NT2/D1 (cell line): ENCODE measurements at regions not wholly inside any gene's neighbourhood (a gene's known extent, or its start where the extent isn't known, plus 50 kb on each side); places are given as distances from the start of the nearest gene placed in this dataset.

ENCODE experiments used
- DNase-seq: peaks from one replicate; pipeline ENCODE4 v3.0.0-alpha.2; 2011; ENCODE audit warnings: low read depth, low spot score
- H3K27me3 ChIP-seq: 2 replicates; pipeline ENCODE4 v1.6.0; 2011; ENCODE audit warnings: mild to moderate bottlenecking; ENCODE audit not compliant: insufficient read length, insufficient read depth
- H3K36me3 ChIP-seq: 2 replicates; pipeline ENCODE4 v1.6.1; 2011; ENCODE audit warnings: mild to moderate bottlenecking, low read length, mixed read lengths; ENCODE audit not compliant: insufficient read depth, insufficient read length
- H3K4me1 ChIP-seq: 2 replicates; pipeline ENCODE4 v1.5.1; 2011; ENCODE audit not compliant: insufficient read depth, insufficient read length
- H3K4me3 ChIP-seq: 2 replicates; pipeline ENCODE4 v1.5.1; 2011; ENCODE audit warnings: low read depth; ENCODE audit not compliant: insufficient read length
- H3K9ac ChIP-seq: 2 replicates; pipeline ENCODE4 v1.6.0; 2011; ENCODE audit warnings: low read depth; ENCODE audit not compliant: insufficient read length
- H3K9me3 ChIP-seq: 2 replicates; pipeline ENCODE4 v1.5.1; 2011; ENCODE audit warnings: mild to moderate bottlenecking, low read length; ENCODE audit not compliant: insufficient read depth
- SUZ12 ChIP-seq: IDR thresholded peaks from 2 replicates; pipeline ENCODE4 v1.6.1; 2011; ENCODE audit not compliant: insufficient read length, insufficient read depth; ENCODE audit errors: extremely low read depth
- YY1 ChIP-seq: IDR thresholded peaks from 2 replicates; pipeline ENCODE4 v1.6.1; 2011; ENCODE audit not compliant: insufficient read length, insufficient read depth
- ZNF274 ChIP-seq: IDR thresholded peaks from 2 replicates; pipeline ENCODE4 v1.6.1; 2011; ENCODE audit warnings: mild to moderate bottlenecking, low read depth, low read length

GRCh38 chr12:24407884-24408283 is 458.4 kb upstream of the SOX5 start:
- TF ChIP-seq SUZ12 (no peak), ZNF274 (no peak), YY1 (no peak)
- H3K4me1 ChIP-seq = no peaks in the 10 kb centered on the region

DNA sequence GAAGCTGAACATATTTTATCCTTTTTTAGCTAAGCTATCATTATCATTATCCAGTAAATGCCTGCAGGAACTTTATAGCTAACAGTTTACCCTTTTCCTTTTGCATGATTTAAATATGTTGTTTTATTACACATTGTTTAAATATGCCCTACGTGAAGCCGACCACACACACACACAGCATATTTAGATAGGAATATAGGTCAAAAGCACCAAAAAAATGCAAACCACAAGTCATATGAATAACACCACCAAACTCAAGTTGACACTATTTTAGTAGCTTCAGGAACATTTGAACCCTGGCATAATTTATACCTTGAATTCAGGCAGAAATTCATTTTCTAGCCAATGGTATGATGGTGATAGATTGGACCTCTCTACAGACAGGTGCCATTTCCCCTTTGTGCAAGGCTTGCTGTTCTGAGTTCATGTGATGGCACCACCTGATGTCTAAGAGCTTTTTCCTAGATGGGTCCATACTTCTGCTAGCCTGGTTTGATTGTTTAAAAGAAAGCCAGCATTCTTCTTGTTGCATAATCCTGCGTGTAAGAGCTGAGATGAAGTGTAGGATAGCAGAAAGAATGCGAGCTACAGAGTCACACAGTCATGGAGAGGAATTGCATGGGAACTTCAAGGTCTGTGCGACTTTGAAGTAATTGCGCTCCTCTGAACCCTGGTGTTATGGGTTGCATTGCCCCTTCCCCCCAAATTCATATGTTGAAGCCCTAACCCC is 454.8 kb upstream of the SOX5 start:
- Histone ChIP-seq H3K9me3 (no peaks in the 10 kb centered on the region), H3K36me3 (no peaks in the 10 kb centered on the region), H3K27me3 (no peaks in the 10 kb centered on the region), H3K4me3 (no peak overlapping the region), H3K4me1 (no peaks in the 10 kb centered on the region), H3K9ac (no peak overlapping the region)
- no peak for TF ChIP-seq YY1
- no peak for TF ChIP-seq ZNF274
- TF ChIP-seq SUZ12 = no peak
- no peak for DNase-seq

More at GRCh38 chr12:24407884-24408283, 458.4 kb upstream of the SOX5 start:
- Histone ChIP-seq H3K4me3 (no peak overlapping the region), H3K9ac (no peak overlapping the region), H3K27me3 (no peaks in the 10 kb centered on the region), H3K36me3 (no peaks in the 10 kb centered on the region), H3K9me3 (no peaks in the 10 kb centered on the region)
- DNase-seq = no peak

DNA sequence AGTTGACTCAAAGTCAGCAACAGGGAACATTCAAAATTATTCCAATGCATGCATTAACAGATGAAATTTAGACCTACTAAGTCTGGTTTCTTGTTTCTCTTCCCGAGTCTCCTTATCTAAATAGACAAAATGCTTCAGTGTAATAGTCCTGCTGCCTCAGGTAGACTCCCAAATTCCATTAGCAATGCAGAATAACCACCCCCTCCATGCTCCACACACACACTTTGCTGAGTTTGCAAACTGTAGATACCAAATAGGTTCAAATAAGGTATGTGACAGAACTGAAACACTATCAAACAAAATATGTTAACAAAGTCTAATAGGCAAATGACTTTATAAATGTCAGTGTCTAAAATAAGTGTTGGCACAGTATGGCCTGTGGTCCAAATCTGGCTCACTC is 451.1 kb upstream of the SOX5 start:
- H3K27me3 ChIP-seq = no peaks in the 10 kb centered on the region
- TF ChIP-seq YY1 (no peak), ZNF274 (no peak), SUZ12 (no peak)
- DNase-seq = no peak
- H3K9ac ChIP-seq = no peak overlapping the region
- no peaks in the 10 kb centered on the region for H3K9me3 ChIP-seq
- no peaks in the 10 kb centered on the region for H3K4me1 ChIP-seq
- no peak overlapping the region for H3K4me3 ChIP-seq
- no peaks in the 10 kb centered on the region for H3K36me3 ChIP-seq

GRCh38 chr12:24398605-24399004 is 449.1 kb upstream of the SOX5 start:
- Histone ChIP-seq H3K4me1 (no peaks in the 10 kb centered on the region), H3K27me3 (no peaks in the 10 kb centered on the region), H3K9me3 (no peaks in the 10 kb centered on the region), H3K9ac (no peak overlapping the region), H3K4me3 (no peak overlapping the region), H3K36me3 (no peaks in the 10 kb centered on the region)
- TF ChIP-seq ZNF274 (no peak), YY1 (no peak), SUZ12 (no peak)
- no peak for DNase-seq

DNA sequence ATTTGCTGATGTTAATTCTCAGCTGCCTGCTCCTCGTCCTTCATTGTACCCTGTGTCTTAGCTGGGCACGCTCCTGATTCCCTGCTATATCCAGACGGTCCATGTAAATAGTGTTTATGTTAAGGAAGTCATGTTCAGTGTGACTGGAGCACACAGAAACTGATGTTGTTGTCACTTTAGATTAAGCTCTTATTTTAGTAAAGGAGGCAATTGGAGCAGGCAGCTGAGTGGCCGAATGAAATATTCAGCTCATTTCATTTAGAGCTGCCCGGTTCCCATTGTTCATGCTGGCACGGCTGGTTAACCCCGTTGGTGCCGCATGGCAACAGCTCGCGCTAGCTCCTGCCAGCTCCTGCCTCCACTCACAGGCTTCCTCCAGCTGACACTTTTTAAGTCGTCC is 446.8 kb upstream of the SOX5 start:
- TF ChIP-seq YY1 (no peak), ZNF274 (no peak), SUZ12 (no peak)
- Histone ChIP-seq H3K9me3 (no peaks in the 10 kb centered on the region; the same call in 1 of the 2 replicates), H3K36me3 (no peaks in the 10 kb centered on the region), H3K9ac (no peak overlapping the region), H3K4me3 (no peak overlapping the region), H3K4me1 (no peaks in the 10 kb centered on the region), H3K27me3 (no peaks in the 10 kb centered on the region)
- no peak for DNase-seq

DNA sequence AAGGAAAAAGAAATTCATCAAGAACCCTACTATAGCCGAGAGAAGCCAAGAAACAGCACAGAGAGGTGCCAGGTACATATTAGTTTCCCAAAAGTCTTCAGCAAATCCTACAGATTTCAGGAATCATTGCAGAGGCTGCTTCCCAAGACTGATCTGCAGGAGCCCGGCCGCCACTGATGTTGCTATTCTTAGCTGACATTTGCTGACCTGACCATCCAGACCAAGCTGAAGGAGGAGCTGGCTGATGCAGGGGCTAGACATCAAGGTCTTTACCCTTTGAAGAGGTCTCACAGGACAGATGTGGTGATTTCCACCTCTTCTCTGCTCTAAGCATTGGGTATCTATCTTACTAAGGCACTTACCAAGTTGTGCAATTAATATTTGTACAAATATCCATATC is 444.8 kb upstream of the SOX5 start:
- no peak for DNase-seq
- Histone ChIP-seq H3K36me3 (no peaks in the 10 kb centered on the region), H3K4me1 (no peaks in the 10 kb centered on the region), H3K9ac (no peak overlapping the region), H3K27me3 (no peaks in the 10 kb centered on the region), H3K9me3 (peaks cover 8% of the 10 kb centered on the region), H3K4me3 (no peak overlapping the region)
- TF ChIP-seq YY1 (no peak), ZNF274 (no peak), SUZ12 (no peak)

DNA sequence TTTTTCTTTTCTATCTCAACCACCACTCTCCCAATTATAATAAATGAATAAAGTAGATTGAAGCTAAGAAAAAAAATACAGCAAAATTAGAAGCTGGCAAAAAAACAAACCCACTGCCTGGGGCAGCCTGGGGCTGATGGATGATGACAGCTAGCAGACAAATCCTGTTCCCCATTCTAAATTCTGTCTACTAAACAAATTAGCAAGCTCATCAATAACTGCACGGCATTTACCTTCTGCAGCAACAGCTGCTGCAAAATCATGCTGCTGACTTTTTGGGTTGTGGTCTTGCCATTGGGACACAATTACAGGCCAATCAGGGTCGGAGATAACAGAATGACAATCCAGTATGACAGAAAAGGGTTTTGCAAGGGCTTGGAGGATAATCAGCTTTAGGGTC is 443.6 kb upstream of the SOX5 start:
- H3K4me3 ChIP-seq = no peak overlapping the region
- peaks cover 9% of the 10 kb centered on the region for H3K9me3 ChIP-seq
- DNase-seq = no peak
- no peaks in the 10 kb centered on the region for H3K36me3 ChIP-seq
- H3K27me3 ChIP-seq = no peaks in the 10 kb centered on the region
- H3K4me1 ChIP-seq = no peaks in the 10 kb centered on the region
- H3K9ac ChIP-seq = no peak overlapping the region
- TF ChIP-seq SUZ12 (no peak), YY1 (no peak), ZNF274 (no peak)

- H3K36me3 ChIP-seq = no peaks in the 10 kb centered on the region
- H3K4me3 ChIP-seq = no peak overlapping the region
- H3K4me1 ChIP-seq = no peaks in the 10 kb centered on the region
- H3K9me3 ChIP-seq = peaks cover 9% of the 10 kb centered on the region
- TF ChIP-seq ZNF274 = no peak
- TF ChIP-seq YY1 = no peak
- no peak for TF ChIP-seq SUZ12
- no peaks in the 10 kb centered on the region for H3K27me3 ChIP-seq
- DNase-seq = no peak
- no peak overlapping the region for H3K9ac ChIP-seq
Observed at GRCh38 chr12:24389394-24389793, 439.9 kb upstream of the SOX5 start.
